A549 (cell line): ENCODE measurements at regions not wholly inside any gene's neighbourhood (a gene's known extent, or its start where the extent isn't known, plus 50 kb on each side); places are given as distances from the start of the nearest gene placed in this dataset.

ENCODE experiments used
- ATAC-seq, 2 experiments: fragments of 200-7000 bp in 1 of 2; fragments of >200 bp in 1 of 2; cut with Nextera tagmentation in 1 of 2; cut with Tn5 transposase in 1 of 2; 3 replicates each; pipeline versions ENCODE4 v1.8.0 to v1.9.1; 2018 to 2020; ENCODE audit warnings: mild to moderate bottlenecking in 1 of 2, moderate library complexity in 1 of 2
- CTCF ChIA-PET: fragments of 300-600 bp; sonication (Branson Sonifier 250); formaldehyde crosslinking; extraction: SDS; loops from one replicate; lab custom pipeline; 2021; ENCODE audit warnings: antibody characterized with exemption, inconsistent platforms; lab: Yijun Ruan, JAX
- POLR2A ChIA-PET: fragments of 350-600 bp; formaldehyde crosslinking; extraction: SDS; loops from one replicate; lab custom pipeline; 2021; ENCODE audit warnings: antibody characterized with exemption, inconsistent platforms; lab: Yijun Ruan, JAX
- DNase-seq, 2 experiments: peaks; one replicate each; pipeline versions ENCODE4 v3.0.0 to v3.0.0-alpha.2; 2011 to 2016; ENCODE audit warnings: low read depth in 1 of 2, low spot score in 1 of 2
- FAIRE-seq: peaks from 2 replicates; lab custom pipeline; 2011; peaks lifted over from hg19 to GRCh38; lab: Jason Lieb, UNC
- H3K27ac ChIP-seq, 2 experiments: fragments of >200 bp; sonication (Bioruptor Twin); formaldehyde crosslinking; 3 replicates each; pipeline ENCODE4 v1.5.1; 2016 to 2017
- H3K4me1 ChIP-seq: fragments of >200 bp; sonication (Bioruptor Twin); formaldehyde crosslinking; 3 replicates; pipeline ENCODE4 v1.6.1; 2016
- H3K4me2 ChIP-seq: fragments of >200 bp; sonication (Bioruptor Twin); formaldehyde crosslinking; 3 replicates; pipeline ENCODE4 v1.6.1; 2016
- H3K4me3 ChIP-seq: fragments of >200 bp; sonication (Bioruptor Twin); formaldehyde crosslinking; 3 replicates; pipeline ENCODE4 v1.5.1; 2016
- H3K9me3 ChIP-seq: fragments of >200 bp; sonication (Bioruptor Twin); formaldehyde crosslinking; 3 replicates; pipeline ENCODE4 v1.6.1; 2016
- BCL3 ChIP-seq: fragments of >200 bp; sonication (Bioruptor Twin); formaldehyde crosslinking; IDR thresholded peaks from 3 replicates; pipeline ENCODE4 v1.6.1; 2016
- CEBPB ChIP-seq, 2 experiments: fragments of >200 bp in 1 of 2; sonication (Bioruptor Twin) in 1 of 2; formaldehyde crosslinking in 1 of 2; IDR thresholded peaks; 2 replicates each; pipeline ENCODE4 v1.6.1; 2012 to 2016
- CHD4 ChIP-seq: fragments of 200-600 bp; sonication (generic); IDR thresholded peaks from 2 replicates; pipeline ENCODE4 v1.6.1; 2016; ENCODE audit warnings: antibody characterized with exemption, mild to moderate bottlenecking, borderline replicate concordance
- E2F6 ChIP-seq: IDR thresholded peaks from 2 replicates; pipeline ENCODE4 v1.6.1; 2012; ENCODE audit warnings: low read depth, borderline replicate concordance
- EHF ChIP-seq: fragments of 250-450 bp; sonication (Bioruptor Pico); IDR thresholded peaks from 2 replicates; pipeline ENCODE4 v1.5.0; 2020; ENCODE audit warnings: mild to moderate bottlenecking
- EHMT2 ChIP-seq: fragments of 200-600 bp; sonication (generic); IDR thresholded peaks from 2 replicates; pipeline ENCODE4 v1.6.1; 2016; ENCODE audit warnings: antibody characterized with exemption, low read depth, mild to moderate bottlenecking, moderate library complexity
- ELK1 ChIP-seq: fragments of 150-350 bp; IDR thresholded peaks from 2 replicates; pipeline ENCODE4 v1.6.1; 2014; ENCODE audit warnings: low read depth, mild to moderate bottlenecking, low read length
- EP300 ChIP-seq, 2 experiments: fragments of >200 bp; sonication (Bioruptor Twin); formaldehyde crosslinking; IDR thresholded peaks; 2 replicates in 1 of 2; 3 replicates in 1 of 2; pipeline ENCODE4 v1.6.1; 2016 to 2017
- FOSL2 ChIP-seq, 2 experiments: fragments of 450-650 bp in 1 of 2; fragments of >200 bp in 1 of 2; sonication (Bioruptor Twin) in 1 of 2; formaldehyde crosslinking; IDR thresholded peaks; 2 replicates each; pipeline versions ENCODE4 v1.5.0 to v1.6.1; 2016 to 2020; ENCODE audit warnings: mild to moderate bottlenecking in 1 of 2, moderate library complexity in 1 of 2
- FOXS1 ChIP-seq: fragments of 250-450 bp; sonication (Bioruptor Pico); IDR thresholded peaks from 2 replicates; pipeline ENCODE4 v1.5.0; 2020; ENCODE audit warnings: mild to moderate bottlenecking, moderate library complexity
- GATA3 ChIP-seq: IDR thresholded peaks from 2 replicates; pipeline ENCODE4 v1.6.1; 2012; ENCODE audit warnings: borderline replicate concordance
- HDAC2 ChIP-seq: fragments of 200-600 bp; sonication (generic); IDR thresholded peaks from 2 replicates; pipeline ENCODE4 v1.6.1; 2016
- HES2 ChIP-seq: fragments of >200 bp; sonication (Bioruptor Twin); formaldehyde crosslinking; IDR thresholded peaks from 2 replicates; pipeline ENCODE4 v1.6.1; 2016
- HOXA7 ChIP-seq: fragments of 250-450 bp; sonication (Bioruptor Pico); IDR thresholded peaks from 2 replicates; pipeline ENCODE4 v1.5.0; 2020; ENCODE audit warnings: mild to moderate bottlenecking, moderate library complexity
- HOXB5 ChIP-seq: fragments of 250-450 bp; sonication (Bioruptor Pico); IDR thresholded peaks from 2 replicates; pipeline ENCODE4 v1.5.0; 2020; ENCODE audit warnings: mild to moderate bottlenecking, moderate library complexity
- JUNB ChIP-seq: fragments of >200 bp; sonication (Bioruptor Twin); formaldehyde crosslinking; IDR thresholded peaks from 2 replicates; pipeline ENCODE4 v1.6.1; 2016
- KDM1A ChIP-seq: fragments of 200-600 bp; sonication (generic); IDR thresholded peaks from 2 replicates; pipeline ENCODE4 v1.6.1; 2016; ENCODE audit warnings: low read depth, mild to moderate bottlenecking
- KDM5A ChIP-seq: fragments of 200-600 bp; sonication (generic); IDR thresholded peaks from 2 replicates; pipeline ENCODE4 v1.6.1; 2016; ENCODE audit warnings: antibody characterized with exemption, mild to moderate bottlenecking
- MAFK ChIP-seq: fragments of 450-650 bp; IDR thresholded peaks from 2 replicates; pipeline ENCODE4 v1.6.1; 2014; ENCODE audit not compliant: partially characterized antibody
- NFE2L2 ChIP-seq: fragments of 150-350 bp; conservative IDR thresholded peaks from 2 replicates; pipeline ENCODE4 v1.6.1; 2014; ENCODE audit warnings: low read length
- NR3C1 ChIP-seq: fragments of >200 bp; sonication (Bioruptor Twin); formaldehyde crosslinking; IDR thresholded peaks from 3 replicates; pipeline ENCODE4 v1.6.1; 2017
- POLR2AphosphoS2 ChIP-seq: conservative IDR thresholded peaks from 2 replicates; pipeline ENCODE4 v1.6.1; 2012; ENCODE audit warnings: low read length, improper control_type of control experiment, inconsistent platforms
- RAD21 ChIP-seq, 2 experiments: fragments of >200 bp in 1 of 2; sonication (Bioruptor Twin) in 1 of 2; formaldehyde crosslinking in 1 of 2; IDR thresholded peaks in 1 of 2; conservative IDR thresholded peaks in 1 of 2; 2 replicates in 1 of 2; 3 replicates in 1 of 2; pipeline ENCODE4 v1.6.1; 2012 to 2018; ENCODE audit warnings: inconsistent platforms in 1 of 2
- RARB ChIP-seq: fragments of 250-450 bp; sonication (Bioruptor Pico); IDR thresholded peaks from 2 replicates; pipeline ENCODE4 v1.8.0; 2021; ENCODE audit warnings: mild to moderate bottlenecking, moderate library complexity
- REST ChIP-seq: fragments of 200-600 bp; sonication (generic); IDR thresholded peaks from 2 replicates; pipeline ENCODE4 v1.6.1; 2016; ENCODE audit warnings: antibody characterized with exemption, mild to moderate bottlenecking, moderate library complexity
- SMC3 ChIP-seq: fragments of >200 bp; sonication (Bioruptor Twin); formaldehyde crosslinking; IDR thresholded peaks from 3 replicates; pipeline ENCODE4 v1.6.1; 2018; ENCODE audit warnings: inconsistent platforms
- ZC3H11A ChIP-seq: fragments of 450-650 bp; IDR thresholded peaks from 2 replicates; pipeline ENCODE4 v1.6.1; 2014; ENCODE audit warnings: antibody characterized with exemption, mild to moderate bottlenecking
- ZSCAN20 ChIP-seq: fragments of 250-450 bp; sonication (Bioruptor Pico); IDR thresholded peaks from 2 replicates; pipeline ENCODE4 v1.8.0; 2022; ENCODE audit warnings: mild to moderate bottlenecking, moderate library complexity
- WGBS: methylation state at CpG from one replicate; pipeline ENCODE4 v1.1.6; 2017; ENCODE audit errors: missing lambda C conversion rate; 5-methylcytosine and 5-hydroxymethylcytosine counted together

GRCh38 chr15:99454941-99455788, 110.6 kb upstream of the MEF2A start:
- TF ChIP-seq FOSL2 (IDR thresholded peaks at IDR 0.05) (no peak), FOSL2 (CRISPR knock-in tag; IDR thresholded peaks at IDR 0.05) (no peak), ZC3H11A (no peak), FOXS1 (CRISPR knock-in tag) (no peak), HOXB5 (CRISPR knock-in tag) (no peak), KDM5A (no peak), RARB (no peak), EP300 (IDR thresholded peaks at IDR 0.05) (no peak)
- whole genome bisulfite sequencing = 71% methylated on average over 14 of the region's 19 CpGs
- H3K27ac ChIP-seq = peak overlapping the region in 1 of 2 experiments; percentile 45; a peak in 3 of 6 replicates
- peak; percentile 38 to 73; a peak in 4 of 6 replicates for ATAC-seq
- peak in 1 of 2 experiments; percentile 19 for DNase-seq
- H3K4me2 ChIP-seq = no peak overlapping the region
- H3K4me3 ChIP-seq = no peak overlapping the region
- peaks cover 4% of the 10 kb centered on the region; the same call in 1 of the 3 replicates for H3K9me3 ChIP-seq
- FAIRE-seq = no peak
- no peaks in the 10 kb centered on the region for H3K4me1 ChIP-seq
- ChIA-PET POLR2A (no interaction called here), CTCF (interaction anchor here (0.7 to 2.0 kb wide), 6 partner anchors 8 to 249 kb away, joined by 3 to 6 read pairs (median 4); no protein-coding TSS in a partner anchor)

GRCh38 chr15:99455789-99456160, 110.0 kb upstream of the MEF2A start:
- Histone ChIP-seq H3K9me3 (peaks cover 4% of the 10 kb centered on the region; the same call in 1 of the 3 replicates), H3K27ac (no peak overlapping the region), H3K4me3 (no peak overlapping the region), H3K4me2 (no peak overlapping the region), H3K4me1 (no peaks in the 10 kb centered on the region)
- ATAC-seq = no peak
- POLR2A ChIA-PET = no interaction called here
- CTCF ChIA-PET = interaction anchor here (1.1 to 2.0 kb wide), 4 partner anchors 9 to 23 kb away, joined by 3 to 6 read pairs (median 4); no protein-coding TSS in a partner anchor
- no peak for TF ChIP-seq EHMT2
- no peak for TF ChIP-seq KDM1A
- no peak for TF ChIP-seq ELK1
- no peak for TF ChIP-seq BCL3
- no peak for TF ChIP-seq FOSL2 (IDR thresholded peaks at IDR 0.05)
- TF ChIP-seq FOSL2 (CRISPR knock-in tag; IDR thresholded peaks at IDR 0.05) = no peak
- no peak for TF ChIP-seq CHD4
- TF ChIP-seq HOXA7 (CRISPR knock-in tag) = no peak
- TF ChIP-seq POLR2AphosphoS2 = no peak
- no peak for TF ChIP-seq EHF
- TF ChIP-seq HDAC2 = no peak
- TF ChIP-seq GATA3 = no peak
- TF ChIP-seq EP300 (IDR thresholded peaks at IDR 0.05) = no peak
- TF ChIP-seq E2F6 = no peak
- no peak for DNase-seq
- no peak for FAIRE-seq

- 11% methylated on average over 2 of the region's 2 CpGs for WGBS
- Histone ChIP-seq H3K4me3 (no peak overlapping the region), H3K9me3 (peaks cover 22% of the 10 kb centered on the region), H3K4me1 (no peaks in the 10 kb centered on the region), H3K27ac (no peak overlapping the region), H3K4me2 (no peak overlapping the region)
- DNase-seq (no peak), ATAC-seq (no peak), FAIRE-seq (no peak)
- ChIA-PET CTCF (no interaction called here), POLR2A (no interaction called here)
- TF ChIP-seq FOSL2 (IDR thresholded peaks at IDR 0.05) (no peak), FOSL2 (CRISPR knock-in tag; IDR thresholded peaks at IDR 0.05) (no peak), CEBPB (IDR thresholded peaks at IDR 0.05) (no peak), RAD21 (conservative IDR thresholded peaks at IDR 0.05 in 1 of 2, IDR thresholded peaks at IDR 0.05 in 1 of 2) (no peak), RARB (no peak), ZSCAN20 (CRISPR knock-in tag) (no peak), NR3C1 (no peak), SMC3 (no peak), MAFK (no peak), EP300 (IDR thresholded peaks at IDR 0.05) (no peak), JUNB (no peak), HES2 (no peak), NFE2L2 (no peak), REST (no peak)
These were observed 101.6 kb upstream of the MEF2A start for GRCh38 chr15:99464137-99464536.
